NCI-H748 treated with DMSO at 0.1 percent for 48 hours (cell line): ENCODE measurements at regions not wholly inside any gene's neighbourhood (a gene's known extent, or its start where the extent isn't known, plus 50 kb on each side); places are given as distances from the start of the nearest gene placed in this dataset.

Experiments
- DNase-seq: peaks from one replicate; lab custom pipeline; 2025; lab: John Stamatoyannopoulos, UW

DNA sequence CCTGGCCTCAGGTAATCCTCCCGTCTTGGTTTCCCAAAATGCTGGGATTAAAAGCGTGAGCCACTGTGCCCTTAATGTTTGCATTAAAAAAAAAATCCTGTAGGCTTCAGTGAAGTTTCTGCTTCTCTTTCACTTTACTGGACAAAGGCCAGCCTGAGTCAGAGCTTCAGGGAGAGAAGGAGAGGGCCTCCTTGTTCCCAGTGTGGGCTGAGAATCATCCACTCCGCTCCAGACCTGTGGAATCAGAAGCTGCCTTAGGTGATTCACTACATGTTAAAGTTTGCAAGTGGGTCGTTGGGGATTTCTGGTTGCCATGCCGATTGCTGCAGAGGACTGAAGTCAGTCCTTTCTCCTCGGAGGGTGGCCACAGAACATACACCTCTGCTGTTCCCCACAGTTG is 113.3 kb upstream of the EEF1E1 start:
- DNase-seq: no peak

DNA sequence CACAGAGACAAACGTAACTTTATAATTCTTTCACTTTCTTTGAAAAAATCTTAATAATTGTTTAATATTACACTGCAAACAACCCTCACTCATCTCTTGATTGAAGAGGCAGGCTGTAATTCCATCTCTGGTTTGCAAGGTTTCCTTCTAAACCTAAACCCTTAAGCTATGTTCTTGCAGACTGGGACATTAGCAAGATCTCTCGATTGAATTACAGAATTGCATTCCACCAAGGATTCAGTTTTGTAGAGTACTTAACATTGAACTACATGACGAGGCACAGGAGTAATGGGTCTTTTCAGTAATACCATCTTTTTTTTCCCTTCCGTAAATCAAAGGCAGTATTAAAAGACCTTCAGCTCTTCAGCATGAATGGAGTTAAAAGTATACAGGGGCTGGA is 111.6 kb upstream of the EEF1E1 start:
- no peak for DNase-seq

DNA sequence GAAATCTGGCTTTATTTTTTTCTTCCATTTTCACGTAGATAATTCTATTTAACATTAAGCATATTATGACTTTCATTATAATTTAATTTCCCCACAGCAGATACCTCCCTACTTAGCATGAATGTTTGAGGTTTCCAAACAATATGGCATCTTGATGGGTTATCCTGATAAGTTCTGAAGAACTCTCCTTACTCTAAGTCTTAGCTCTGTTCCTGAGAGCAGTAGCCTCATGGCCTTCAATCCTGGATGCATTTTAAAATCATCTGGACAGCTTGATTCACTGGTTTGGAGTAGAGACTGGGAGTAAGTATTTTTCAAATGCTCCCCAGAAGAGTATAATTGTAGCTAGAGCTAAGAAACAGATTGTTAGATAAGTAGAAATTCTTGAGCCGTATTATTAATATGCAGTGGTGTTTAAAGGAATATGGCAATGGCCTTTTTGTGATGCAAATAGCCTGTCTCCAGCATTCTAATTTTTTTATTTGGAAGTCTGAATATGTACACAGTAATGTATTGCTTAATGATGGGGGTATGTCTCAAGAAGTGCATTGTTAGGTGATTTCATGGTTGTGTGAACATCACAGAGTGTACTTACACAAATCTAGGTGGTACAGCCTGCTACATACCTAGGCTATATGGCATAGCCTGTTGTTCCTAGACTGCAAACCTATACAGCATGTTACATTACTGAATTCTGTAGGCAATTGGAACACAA is 110.5 kb upstream of the EEF1E1 start:
- DNase-seq: no peak

DNA sequence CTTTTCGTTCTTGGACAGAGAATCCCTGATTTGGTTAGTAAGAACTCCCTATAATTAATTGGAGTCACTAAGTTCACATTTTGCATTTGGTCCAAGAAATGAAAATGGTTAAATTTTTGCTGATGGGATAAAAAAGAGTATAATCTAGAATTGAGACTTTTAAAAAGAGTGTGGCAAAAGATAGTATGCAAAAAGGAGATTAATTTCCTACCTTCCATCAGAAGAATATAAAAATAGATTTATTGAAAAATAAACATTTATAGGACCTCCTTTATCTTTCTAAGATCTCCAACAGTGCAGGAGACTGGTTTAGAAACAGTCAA is 105.5 kb upstream of the EEF1E1 start:
- no peak for DNase-seq

DNA sequence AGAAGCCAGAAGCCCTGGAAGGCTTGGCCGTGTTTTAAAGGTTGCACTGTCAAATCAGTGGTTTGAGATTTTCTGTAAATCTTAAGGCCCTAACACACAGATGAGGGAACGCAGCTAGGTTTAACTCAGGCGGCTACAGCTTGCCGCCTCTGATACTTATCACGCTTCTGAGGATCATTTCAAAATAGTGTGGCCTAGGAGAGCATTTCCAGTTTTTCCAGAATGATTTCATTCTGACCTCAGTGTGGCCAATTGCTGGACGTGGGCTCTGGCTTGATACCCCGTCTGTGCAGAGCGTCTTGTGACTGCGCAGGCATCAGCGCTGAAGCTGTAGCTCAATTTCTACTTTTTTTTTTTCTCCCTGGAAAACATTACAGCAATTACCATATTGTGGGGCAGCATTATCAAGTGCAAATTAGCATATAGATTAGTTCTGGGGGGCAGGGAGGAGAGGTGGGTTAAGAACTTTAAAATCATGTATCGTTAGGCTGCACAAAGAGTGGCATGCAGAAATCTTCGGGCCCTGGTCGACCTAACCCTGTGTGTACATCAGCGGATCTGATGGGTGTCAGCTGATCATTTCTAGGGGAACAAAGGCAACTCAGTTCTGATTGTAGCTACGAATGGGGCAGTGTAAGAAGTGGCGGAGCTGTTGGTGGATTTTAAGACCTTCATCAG is 105.0 kb upstream of the EEF1E1 start:
- DNase-seq: no peak

DNA sequence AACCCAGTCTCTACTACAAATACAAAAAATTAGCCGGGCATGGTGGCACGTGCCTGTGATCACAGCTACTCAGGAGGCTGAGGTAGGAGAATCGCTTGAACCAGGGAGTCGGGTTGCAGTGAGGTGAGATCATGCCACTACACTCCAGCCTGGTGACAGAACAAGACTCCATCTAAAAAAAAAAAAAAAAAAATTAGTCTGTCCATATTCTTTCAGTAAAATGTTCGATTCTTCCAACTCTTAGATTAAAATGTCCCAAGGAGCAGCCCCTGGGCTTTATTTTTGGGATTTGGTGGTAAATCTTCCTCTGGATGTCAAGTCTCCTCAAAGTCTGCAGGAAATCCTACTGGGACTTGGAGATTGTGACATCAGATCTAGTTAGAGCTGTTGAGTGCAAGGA is 101.0 kb upstream of the EEF1E1 start:
- DNase-seq: no peak

DNA sequence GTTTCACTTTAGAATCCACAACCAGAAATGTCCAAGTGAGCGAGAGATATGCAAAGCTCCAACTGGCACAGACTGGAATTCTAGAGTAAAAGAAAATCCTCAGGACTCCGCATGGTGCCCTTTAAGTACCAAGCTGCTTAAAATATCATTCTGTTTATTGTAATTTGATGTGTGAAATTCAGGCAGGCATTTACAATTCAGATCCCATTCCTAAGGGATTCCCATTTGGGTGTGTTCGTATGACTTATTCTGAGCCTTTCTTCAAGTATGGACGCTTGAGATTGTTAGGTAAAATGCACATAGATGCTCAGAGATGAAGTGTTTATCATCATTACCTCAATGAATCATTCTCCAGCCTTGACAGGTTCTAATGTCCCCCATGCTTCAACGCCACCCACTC is 99.3 kb upstream of the EEF1E1 start:
- no peak for DNase-seq

DNA sequence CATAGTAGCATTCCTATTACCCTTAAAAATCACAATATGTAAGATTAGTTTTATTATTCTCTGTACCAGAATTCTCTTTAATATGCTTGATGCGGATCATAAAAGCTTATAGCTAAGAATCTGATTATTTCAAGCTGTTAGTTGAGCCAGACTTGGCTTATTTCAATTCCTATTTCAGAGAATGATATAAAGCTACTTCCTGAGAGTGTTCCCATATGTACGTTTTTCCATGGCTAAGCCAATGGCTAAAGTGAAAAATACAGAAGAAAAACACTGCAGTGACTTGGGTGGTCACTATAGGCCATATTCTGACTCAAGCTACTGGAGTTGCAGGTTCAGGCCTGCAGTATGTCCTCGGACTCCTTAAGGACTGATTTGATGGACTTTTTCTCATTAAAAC is 97.9 kb upstream of the EEF1E1 start:
- DNase-seq: no peak

DNA sequence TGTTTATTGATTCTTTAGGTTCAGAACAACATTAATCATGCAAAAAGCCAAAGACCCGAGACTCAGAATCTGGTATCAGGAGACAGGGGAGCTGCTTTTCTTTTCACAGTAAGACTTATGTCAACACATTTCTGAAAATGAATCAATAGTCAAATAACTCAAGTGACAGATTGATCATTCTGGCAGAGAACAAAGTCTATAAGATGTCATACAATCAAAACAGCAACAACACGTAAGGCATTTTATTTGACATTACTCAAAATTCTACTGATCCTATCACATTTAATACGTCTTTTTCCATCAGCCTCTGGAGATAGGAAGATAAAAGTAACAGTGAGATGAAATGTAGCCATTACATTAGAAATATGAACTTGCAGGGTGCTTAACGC is 93.4 kb upstream of the EEF1E1 start:
- DNase-seq: no peak

DNA sequence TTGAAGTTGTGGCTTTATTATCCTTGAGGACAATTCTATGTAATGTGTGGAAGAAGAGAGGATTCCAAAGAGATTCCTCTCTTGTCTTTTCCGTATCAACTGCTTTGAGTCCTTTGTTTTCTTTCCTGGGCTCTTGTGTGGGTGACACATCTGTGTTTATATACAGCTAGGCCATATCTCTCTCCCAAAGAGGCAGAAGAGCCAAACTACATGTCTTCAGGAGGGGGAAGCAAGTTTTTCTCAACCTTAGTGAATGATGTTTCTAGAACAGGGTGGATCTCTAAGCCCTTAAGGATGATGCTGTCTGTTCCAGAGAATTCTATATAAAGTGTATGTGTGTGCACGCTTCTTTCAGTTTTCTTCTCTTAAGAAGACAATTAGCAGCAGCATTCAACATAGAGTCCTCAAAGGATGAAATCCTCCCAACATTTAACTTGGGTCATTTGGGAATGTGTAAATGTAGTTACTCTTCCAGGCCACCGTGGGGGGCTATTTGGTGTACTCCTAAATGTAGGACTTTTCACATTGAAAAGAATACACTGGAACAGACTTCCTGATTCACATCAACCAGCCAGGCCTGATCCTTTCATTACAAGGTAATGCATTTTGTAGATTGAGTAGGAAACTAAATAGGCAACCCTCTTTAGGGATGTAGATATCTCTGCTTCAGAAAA is 92.8 kb upstream of the EEF1E1 start:
- DNase-seq: no peak

DNA sequence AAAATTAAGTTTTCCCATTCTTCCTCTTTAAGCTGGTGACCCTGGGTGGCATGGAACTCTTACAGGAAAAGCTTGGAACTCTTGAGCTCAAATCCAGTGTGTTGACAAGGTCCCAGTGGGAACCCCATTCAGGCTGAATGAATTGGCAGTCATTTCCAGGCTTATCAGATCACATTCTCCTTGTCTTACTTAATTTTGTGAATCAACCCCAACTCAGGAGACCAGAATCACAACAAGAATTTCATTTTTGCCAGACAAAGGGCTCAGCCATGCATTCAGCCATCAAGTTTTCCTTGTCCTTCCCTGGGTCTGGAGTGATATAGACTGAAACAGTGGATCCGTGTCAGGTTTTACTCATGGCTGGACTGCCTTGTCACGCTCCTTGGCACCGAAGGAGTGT is 92.1 kb upstream of the EEF1E1 start:
- no peak for DNase-seq

DNA sequence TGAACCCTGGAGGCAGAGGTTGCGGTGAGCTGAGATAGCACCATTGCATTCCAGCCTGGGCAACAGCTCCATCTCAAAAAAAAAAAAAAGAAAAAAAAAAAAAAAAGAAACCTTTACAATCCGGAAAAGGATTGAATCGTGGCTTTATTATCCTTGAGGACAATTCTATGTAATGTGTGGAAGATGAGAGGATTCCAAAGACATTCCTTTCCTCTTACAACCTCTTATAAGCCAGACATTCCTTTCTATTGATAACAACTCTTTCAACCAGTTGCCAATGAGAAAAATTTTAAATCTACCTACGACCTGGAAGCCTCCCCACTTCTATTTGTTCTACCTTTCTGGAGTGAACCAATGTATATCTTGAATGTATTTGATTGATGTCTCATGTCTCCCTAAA is 91.2 kb upstream of the EEF1E1 start:
- no peak for DNase-seq

DNA sequence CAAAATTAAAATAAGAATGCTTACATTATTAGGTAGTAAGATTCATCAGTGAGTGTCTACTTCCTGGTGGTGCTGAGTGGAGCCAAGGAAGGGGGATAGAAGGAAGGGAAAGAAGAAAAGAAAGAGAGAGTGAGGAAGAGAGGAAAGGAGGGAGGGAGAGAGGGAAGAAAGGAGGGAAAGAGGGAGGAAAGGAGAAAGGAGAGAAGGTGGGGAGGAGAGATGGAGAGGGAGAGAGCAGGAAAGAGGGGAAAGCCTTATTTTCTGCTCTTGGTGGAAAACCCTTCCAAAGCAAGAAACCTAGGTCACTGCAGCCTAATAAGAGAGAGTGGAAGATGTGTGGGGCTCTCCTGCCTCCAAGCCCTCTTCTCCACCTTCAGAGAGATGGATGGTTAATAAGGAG is 90.2 kb upstream of the EEF1E1 start:
- no peak for DNase-seq

DNA sequence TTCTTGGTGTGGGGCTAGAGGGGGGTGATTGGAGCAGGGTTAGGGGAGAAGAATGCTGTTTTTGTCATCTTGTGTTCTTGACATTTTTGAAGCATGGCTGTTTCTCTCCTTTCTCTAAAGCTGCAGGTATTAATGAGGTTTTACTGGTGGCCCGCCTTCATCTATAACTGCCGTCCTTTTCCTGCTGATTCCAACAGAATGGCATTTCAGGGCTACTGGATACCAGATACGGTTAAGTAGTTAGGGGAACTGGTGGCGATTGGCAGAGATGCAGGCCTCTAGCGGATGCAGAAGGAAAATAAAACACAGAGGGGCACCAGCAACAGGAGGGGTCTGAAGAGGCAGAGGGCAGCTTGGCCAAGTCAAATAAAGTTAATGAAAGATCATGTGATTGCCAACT is 89.7 kb upstream of the EEF1E1 start:
- DNase-seq: no peak

DNA sequence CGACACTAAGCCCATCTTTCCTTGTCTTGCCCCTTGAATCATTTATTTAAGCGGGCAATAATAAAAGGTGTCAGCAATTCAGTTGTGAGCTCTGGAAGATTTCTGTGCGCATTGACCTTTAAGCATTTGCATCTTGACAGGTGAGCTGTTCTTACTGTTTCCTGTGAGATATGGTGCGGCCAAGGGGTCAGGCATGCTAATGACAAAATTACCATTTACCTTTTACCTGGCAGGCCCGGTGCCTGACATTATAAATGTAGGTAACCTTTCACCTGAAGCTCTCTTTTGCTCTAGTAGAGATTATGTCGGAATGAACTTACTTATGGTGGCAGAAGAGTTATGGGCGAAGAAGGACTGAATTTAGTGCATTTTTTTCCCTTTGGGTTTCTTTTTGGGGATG is 89.3 kb upstream of the EEF1E1 start:
- DNase-seq: no peak

DNA sequence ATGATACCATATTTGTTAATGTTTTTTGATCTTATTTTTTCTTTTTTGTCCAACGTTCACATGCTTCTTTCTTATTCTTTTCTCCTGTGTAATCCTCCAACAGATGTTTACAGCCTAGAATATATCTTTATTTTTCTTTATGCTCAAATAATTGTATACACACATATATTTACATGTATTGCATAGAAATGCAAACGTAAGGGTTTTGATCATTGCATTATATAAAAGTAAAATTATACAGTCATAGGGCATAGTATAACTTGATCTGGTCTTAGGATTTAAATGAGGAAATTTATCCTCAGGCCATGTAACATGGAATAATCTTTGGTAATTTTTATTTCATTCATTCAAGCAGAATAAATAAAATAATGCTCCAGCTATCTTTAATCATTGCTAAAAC is 84.9 kb upstream of the EEF1E1 start:
- no peak for DNase-seq

DNA sequence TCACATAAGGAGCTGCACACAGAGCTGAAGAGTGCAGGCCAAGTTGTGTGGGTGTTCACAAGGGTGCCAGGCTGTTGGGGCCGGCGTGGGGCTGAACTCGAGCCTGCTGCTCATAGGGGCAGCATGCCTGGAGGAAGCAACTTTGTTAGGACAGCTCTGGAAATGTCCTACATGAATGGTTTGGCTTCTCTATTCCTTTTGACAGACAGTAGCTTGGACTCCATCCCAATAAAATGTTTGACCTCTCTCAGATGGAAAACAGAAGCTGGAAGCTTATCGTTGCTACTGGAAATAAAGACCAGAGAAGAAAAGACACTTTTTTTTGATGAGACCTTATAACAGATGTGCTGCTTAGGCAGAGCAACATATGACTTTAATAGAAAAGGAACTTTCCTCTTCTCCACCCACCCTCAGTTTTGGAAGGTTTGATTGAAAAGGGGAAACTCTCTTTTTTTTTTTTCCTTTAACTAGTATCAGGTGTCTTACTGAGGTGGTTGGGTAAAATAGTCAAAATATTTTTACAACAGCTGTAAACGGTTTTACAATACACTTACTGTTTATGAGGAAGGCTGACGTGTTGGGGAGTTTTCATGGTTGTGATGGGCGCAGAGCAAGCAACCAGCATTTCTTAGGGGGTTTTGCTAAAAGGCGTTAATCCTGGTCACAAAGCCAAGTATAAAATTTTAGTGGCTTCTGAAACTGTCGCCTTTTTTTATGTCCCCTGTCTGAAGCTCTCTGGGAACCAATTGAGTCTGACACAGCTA is 80.7 kb upstream of the EEF1E1 start:
- no peak for DNase-seq

DNA sequence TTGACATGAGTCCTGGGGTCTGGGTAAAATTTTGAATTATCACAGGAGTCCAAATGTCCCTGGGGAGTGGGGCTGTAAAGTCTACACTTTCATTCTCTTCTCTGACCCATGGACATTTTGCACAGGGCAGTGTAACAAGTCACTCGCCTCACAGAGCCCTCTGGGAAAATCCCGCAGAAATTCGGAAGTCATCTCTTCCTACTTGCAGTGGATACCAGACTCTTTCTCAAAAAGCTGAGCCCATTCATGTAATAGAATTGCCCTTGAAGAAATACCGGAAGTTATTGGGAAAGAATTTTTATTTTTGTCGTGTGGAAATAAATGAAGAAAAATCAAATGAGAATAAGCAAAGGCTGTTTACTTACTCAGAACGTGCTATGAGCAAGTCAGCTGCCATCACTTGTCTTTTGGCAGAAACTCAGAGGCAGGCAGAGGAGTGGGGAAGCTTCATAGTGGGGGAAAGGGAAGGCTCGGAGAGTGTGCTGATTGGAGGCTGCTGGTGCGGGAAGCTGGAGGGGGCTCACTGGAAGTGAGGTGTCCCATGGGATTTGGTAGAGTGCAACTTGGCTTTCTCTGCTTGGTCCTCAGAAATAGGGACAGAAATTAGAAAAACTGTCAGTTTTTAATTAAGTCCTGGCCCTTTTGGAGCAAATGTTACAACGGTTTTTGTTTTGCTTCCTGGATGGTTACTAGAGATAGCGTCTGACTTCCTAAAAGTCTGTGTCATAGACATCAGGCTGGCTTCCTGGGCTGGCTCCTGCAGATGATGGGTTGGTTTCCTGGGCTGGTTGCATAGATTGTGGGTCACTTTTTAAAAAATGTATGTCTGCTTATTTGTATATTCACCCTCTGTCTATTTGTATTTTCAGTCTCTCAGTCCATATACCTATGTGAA is 79.8 kb upstream of the EEF1E1 start:
- DNase-seq: no peak

DNA sequence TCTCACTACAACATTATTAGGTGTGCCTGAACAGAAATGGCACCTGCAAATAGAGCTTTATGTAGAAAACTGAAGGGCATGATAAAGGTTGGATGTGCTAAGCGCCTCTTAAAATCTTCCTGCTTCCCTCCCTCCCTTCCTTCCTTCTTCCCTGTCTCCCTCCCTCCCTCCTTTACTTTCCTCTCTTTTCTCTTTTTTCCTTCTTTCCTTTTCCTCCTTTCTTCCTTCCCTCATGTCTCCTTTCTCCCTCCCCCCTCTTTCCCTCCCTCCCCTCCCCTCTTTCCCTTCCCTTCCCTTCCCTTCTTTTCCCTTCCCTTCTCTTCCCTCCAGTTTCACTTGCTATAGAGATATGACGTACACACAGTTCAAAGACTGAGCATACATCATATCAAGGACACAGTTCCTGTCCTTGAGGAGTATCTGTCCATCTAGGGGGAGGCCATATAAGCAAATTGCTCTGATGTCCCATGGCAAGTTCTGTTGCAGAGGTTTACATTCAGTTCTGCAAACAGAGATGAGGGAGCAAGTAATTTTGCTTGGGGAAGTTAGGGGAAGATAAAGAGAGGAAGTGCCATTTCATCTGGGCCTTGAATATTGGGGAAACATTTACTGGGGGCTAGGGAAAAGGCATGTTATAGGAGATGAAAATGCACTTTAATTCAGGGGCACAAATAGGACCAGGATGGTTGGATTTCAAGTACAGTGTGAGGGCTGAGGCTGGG is 79.0 kb upstream of the EEF1E1 start:
- no peak for DNase-seq

DNA sequence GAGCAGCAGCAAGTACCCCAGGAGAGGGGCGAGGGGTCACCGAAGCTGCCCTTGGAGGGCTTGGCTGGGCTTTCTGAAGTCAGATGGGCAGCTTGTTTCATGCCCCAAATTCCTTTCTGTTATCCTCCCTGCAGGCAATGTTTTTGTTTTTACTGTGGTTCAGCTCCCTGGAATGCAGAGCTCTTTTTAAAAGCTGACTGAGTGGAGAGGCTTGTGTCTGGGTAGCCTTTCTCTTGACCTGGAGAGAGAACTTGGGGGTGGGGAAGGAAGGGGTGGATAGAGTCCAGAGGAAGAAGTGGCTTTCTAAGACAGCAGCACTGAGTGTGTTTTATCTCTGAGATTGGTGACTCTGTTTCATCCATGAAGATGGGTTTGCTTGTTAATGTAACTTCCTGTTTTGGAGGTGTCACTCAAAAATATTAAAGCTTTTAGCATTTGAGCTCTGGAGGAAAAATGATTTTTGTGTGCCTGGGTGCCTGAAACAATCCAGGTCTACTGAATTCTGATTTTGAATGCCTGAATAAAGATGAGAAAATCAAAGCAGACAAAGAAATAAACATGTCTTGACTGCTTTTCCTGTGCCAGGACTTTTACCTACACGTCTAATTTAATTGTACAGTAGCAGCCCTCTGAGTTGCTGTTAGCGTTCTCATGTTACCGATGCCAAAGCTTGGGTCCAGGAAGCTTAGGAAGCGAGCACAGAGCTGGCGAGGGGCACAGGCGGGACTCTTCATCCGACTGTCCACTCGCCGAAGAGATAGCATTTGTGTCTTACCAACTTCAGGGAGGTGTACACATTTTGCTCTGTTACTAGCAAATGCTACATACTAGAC is 78.2 kb upstream of the EEF1E1 start:
- no peak for DNase-seq
